Sigmoid colon (tissue), 4 donors: ENCODE measurements at regions not wholly inside any gene's neighbourhood (a gene's known extent, or its start where the extent isn't known, plus 50 kb on each side); places are given as distances from the start of the nearest gene placed in this dataset.

Source experiments
- CTCF ChIP-seq, 4 experiments: fragments of 450-650 bp in 3 of 4; fragments of 200-600 bp in 1 of 4; IDR thresholded peaks; one replicate each; pipeline ENCODE4 v1.5.1; 2016 to 2019; ENCODE audit warnings: antibody characterized with exemption in 4 of 4, mild to moderate bottlenecking in 3 of 4, moderate library complexity in 2 of 4
- EP300 ChIP-seq, 4 donors: sonication (generic); formaldehyde crosslinking; IDR thresholded peaks; one replicate each; pipeline ENCODE4 v1.6.1; 2017; ENCODE audit warnings: antibody characterized with exemption in 4 of 4
- POLR2A ChIP-seq, 2 donors: fragments of 450-650 bp; IDR thresholded peaks; one replicate each; pipeline ENCODE4 v1.6.1; 2016; ENCODE audit warnings: antibody characterized with exemption in 2 of 2, mild to moderate bottlenecking in 2 of 2, moderate library complexity in 2 of 2
- POLR2AphosphoS5 ChIP-seq, 4 donors: sonication (generic); formaldehyde crosslinking; IDR thresholded peaks; one replicate each; pipeline ENCODE4 v1.6.1; 2017; ENCODE audit warnings: antibody characterized with exemption in 4 of 4

DNA sequence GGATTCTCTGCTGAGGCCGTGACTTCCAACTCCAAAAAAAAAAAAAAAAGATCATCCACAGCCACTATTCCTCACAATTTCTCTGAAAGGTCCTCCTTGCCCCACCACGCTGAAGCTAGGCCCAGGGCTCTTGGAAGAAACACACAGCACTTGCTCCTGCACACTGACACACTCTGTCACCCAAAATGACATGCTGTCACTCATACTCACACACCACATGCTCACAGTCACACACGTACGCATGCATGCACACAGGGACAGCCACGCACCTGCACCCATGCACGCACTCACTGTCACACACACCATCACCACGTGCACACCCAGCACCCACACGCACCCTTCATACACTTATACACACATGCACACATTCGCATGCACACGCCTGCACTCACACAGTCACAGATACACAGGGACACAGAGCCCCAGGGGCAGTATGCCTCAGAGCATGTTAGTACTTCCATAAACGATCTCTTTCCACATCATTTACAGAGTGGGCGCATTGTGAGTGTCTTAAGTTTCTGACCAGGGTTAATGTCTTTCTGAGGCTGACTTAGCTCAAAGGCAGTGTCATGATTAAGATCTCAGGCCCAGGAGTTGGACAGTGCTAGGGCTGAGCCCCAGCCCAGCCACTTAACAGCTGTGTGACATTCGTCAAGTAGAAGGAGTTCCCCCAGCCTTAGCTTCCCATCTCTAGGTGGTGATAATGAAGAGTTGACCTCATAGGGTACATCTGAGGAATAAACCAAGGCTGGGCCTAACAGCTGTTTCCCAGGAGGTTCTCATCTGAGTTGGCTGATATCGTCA, 93.4 kb downstream of the GLI2 start:
- TF ChIP-seq CTCF (IDR thresholded peaks at IDR 0.05) (no peak), EP300 (IDR thresholded peaks at IDR 0.05) (no peak), POLR2A (IDR thresholded peaks at IDR 0.05) (no peak), POLR2AphosphoS5 (IDR thresholded peaks at IDR 0.05) (no peak)
